HG03342 (cell line): ENCODE measurements at regions not wholly inside any gene's neighbourhood (a gene's known extent, or its start where the extent isn't known, plus 50 kb on each side); places are given as distances from the start of the nearest gene placed in this dataset.

Source experiments
- ATAC-seq: cut with Tn5 transposase; IDR thresholded peaks from one replicate; pipeline ENCODE4 v1.9.1; 2021; ENCODE audit warnings: mild to moderate bottlenecking, moderate library complexity; ENCODE audit not compliant: unreplicated experiment

DNA sequence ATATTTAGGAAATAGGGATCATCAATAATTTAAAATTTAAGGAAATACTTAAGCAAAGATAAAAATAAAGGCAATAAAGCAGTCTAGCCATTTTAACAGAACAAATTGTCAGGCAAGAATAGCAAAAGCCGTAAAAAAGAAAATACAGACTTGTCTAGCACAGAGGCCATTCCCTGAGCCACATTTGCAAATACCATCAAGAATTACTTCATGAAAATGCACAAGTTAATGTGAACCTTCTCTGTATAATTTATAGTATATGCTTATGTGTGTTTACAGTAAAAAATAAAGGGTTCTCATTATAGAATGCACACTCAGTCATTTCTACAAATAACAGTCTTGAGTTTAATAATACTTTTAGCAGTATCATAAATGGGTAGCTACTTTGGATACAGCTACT is 505.9 kb upstream of the CPEB2 start:
- ATAC-seq: no peak

GRCh38 chr4:14496969-14497368 is 505.3 kb upstream of the CPEB2 start:
- no peak for ATAC-seq

DNA sequence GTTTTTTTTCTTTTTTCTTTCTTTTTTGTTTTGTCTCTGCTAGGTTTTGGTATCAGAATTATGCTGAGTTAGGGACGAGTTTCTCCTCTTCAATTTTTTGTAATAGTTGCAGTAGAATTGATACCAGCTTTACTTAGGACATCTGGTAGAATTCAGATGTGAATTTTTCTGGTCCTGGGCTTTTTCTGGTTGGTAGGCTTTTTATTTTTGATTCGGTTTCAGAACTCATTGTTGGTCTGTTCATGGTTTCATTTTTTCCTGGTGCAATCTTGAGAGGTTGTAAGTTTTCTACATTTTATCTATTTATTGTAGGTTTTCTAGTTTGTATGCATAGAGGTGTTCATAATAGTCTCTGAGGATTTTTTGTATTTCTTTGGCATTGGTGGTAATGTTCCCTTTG is 498.1 kb upstream of the CPEB2 start:
- ATAC-seq: no peak

DNA sequence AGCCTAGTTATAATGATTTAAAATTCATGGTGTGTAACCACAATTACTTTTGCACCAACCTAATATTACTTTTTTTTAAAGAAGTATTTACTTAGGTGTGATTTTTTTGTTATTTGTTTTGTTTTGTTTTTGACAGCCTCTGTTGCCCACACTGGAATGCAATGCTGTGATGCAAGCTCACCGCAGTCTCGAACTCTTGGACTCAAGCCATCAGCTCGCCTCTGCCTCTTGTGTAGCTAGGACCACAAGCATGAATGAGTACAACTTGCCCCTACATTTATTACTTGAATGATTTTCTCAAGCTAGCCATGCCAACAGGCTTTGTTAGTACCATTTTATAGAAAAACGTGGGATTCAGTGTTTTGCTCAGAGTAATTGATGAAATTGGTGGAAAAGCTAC is 488.8 kb upstream of the CPEB2 start:
- no peak for ATAC-seq

- ATAC-seq: no peak
These were observed 486.7 kb upstream of the CPEB2 start for GRCh38 chr4:14515556-14515955.

GRCh38 chr4:14518136-14518535 is 484.1 kb upstream of the CPEB2 start:
- no peak for ATAC-seq

DNA sequence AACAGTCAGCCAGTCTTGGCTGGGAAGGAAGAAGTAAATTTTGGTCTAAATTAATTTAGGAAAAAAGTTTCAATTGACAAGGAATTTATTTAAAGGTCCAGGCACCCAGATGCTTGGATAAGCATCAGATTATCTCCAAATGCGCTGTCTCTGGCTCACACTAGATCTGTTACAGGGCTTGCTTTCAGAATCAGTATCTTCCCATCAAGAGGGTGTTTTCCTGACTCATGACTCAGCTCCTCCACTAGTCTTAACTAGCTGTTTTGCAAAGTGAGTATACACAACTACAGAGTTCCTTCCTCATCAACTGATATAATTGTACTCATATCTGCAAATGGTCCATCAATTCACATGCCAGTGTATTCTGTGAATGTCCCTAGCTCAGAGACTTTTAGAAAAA is 482.1 kb upstream of the CPEB2 start:
- no peak for ATAC-seq

GRCh38 chr4:14524276-14524675 is 478.0 kb upstream of the CPEB2 start:
- no peak for ATAC-seq

GRCh38 chr4:14528918-14529317 is 473.4 kb upstream of the CPEB2 start:
- ATAC-seq: no peak

DNA sequence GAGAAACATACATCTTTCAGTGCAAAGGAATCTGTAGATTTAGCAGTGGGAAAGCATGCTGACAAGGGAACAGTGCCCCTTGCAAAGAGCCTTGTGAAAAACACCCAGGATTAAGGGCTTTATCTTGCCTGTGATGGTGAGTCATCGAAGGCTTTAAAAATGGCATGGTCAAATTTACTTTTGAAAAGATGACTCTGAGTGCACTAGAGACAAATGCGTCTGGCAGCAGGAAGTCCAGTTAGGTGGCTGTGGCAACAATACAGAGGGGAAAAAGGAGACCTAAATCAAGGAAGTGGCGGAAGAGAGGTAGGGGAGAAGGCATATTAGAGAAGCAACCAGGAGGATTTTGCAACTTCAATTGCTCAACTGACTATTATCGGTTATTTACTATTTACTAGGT is 472.6 kb upstream of the CPEB2 start:
- ATAC-seq: no peak

GRCh38 chr4:14532436-14532835 is 469.8 kb upstream of the CPEB2 start:
- no peak for ATAC-seq

- ATAC-seq: no peak
These were observed 463.0 kb upstream of the CPEB2 start for GRCh38 chr4:14539246-14539645.

DNA sequence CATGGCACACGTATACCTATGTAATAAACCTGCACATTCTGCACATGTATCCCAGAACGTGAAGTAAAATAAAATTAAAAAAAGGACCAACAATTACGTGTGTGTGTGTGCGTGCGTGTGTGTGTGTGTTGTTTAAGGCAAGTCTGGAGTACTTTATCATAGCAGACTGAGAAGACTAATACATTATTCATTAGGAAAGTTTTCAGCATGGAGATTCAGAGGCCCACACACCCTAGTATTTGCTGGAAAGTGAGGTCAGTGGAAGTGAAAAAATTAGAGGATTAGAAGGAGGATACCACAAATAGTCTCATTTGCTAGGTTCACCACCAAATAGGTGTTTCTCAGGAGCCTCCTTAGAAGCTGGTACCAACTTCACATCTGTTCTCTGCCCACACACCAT is 457.1 kb upstream of the CPEB2 start:
- ATAC-seq: no peak

DNA sequence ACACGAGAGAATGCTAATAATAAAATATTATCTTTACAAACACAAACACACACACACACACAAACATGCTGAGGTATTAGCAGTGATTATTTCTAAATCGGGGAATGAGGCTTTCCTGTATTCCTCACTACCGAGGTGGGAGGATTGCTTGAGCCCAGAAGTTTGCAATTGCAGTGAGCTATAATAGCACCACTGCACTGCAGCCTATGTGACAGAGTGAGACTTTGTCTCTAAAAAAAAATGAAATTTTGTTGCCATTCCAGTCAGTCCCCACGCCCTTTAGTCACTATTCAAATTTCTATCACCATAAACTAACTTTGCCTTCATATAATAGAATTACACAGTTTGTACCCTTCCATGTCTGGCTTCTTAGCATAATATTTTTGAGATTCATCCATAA is 456.5 kb upstream of the CPEB2 start:
- no peak for ATAC-seq

GRCh38 chr4:14552119-14552518 is 450.2 kb upstream of the CPEB2 start:
- ATAC-seq: no peak

- ATAC-seq: no peak
These were observed 442.6 kb upstream of the CPEB2 start for GRCh38 chr4:14559646-14560045.

- ATAC-seq: no peak
These were observed 441.7 kb upstream of the CPEB2 start for GRCh38 chr4:14560577-14560976.

- ATAC-seq: no peak
These were observed 439.4 kb upstream of the CPEB2 start for GRCh38 chr4:14562901-14563300.

DNA sequence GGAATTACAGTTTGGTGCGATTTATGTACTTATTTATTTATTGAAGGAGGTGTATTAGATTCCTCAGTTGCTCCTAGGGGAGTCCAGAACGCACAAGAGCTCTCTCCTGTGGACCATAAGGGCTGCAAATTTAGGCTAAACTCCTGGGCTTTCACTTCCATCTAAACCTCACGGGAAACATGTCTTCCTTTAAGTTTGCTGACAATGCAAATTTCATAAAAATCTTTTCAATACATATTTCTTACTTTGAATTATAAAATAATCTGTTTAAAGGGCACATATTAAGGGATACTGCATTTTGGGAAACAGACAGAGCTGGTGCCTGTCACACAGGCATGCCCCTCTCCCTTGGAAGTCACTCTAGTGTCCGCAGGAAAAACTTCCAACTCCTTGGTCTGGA is 438.0 kb upstream of the CPEB2 start:
- no peak for ATAC-seq

DNA sequence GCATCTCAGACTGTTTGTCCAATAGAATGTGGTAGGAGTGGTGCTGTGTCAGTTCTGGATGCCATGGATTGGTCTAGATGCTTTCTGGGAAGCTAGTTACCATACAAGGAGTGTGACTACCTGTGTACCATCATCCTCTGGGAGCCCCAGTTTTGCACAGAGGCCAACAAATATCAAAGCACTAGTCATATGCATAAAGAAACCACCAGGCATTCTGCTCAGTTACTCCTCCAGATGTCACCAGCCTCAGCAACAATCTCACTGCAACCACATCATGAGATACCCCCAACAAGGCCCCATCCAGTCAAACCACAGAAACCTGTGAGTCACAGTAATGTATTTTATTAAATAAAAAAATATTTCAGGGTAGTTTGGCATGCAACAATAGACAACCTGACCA is 435.8 kb upstream of the CPEB2 start:
- ATAC-seq: no peak

DNA sequence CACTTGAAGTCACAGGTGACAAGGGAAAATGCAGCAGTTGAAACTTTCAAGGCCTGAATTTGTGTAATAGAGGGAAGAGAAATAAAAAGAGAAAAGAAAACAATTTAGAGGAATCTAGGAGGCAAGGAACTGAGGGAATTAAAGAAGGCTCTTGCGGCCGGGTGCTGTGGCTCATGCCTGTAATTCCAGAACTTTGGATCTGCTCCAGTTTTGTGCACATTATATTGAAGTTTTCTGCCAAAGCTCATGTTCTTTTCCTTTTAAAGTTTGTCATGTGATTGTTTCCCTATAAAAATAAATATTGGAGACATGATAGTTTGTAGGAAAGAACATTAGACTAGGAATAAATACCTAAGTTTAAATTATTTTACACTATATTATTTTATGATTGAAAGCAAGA is 433.9 kb upstream of the CPEB2 start:
- no peak for ATAC-seq

DNA sequence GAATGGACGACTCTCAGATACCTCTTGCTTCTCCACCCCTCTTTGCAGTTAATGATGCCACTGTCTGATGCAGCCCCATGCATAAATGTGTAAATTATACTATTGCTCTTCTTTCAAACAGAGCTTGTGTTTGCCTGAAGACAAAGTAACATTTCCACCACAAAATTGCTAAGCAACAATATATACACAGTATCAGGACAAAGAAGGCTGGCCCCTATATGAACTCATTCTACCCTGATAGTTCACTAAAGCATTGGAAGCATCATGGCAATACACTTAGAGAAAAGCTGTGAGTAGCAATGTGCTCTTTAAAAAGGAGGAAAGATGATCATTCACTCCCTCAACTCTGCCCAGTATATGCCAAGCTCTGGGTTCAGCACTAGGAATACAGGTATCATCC is 427.0 kb upstream of the CPEB2 start:
- ATAC-seq: no peak

DNA sequence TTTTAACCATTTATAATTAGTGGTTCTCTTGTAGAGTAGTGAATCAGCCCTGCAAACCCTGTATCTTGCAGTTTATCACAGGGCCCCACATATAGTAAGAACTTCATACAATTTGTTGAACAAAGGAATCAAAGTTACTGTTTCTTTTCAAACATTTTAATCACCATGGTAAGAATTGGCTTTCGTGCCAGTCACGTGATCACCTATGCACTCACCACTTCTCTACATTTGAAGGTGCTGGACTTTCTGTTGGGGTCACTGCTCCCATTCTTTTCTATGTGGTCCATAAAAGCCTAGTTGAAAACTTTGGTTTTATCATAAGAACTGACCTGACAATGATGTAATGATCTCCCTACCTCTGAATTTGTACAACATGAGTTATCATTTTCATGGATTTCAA is 426.4 kb upstream of the CPEB2 start:
- no peak for ATAC-seq

GRCh38 chr4:14580061-14580460 is 422.2 kb upstream of the CPEB2 start:
- ATAC-seq: no peak
